OCI-LY7 (cell line): ENCODE measurements at regions not wholly inside any gene's neighbourhood (a gene's known extent, or its start where the extent isn't known, plus 50 kb on each side); places are given as distances from the start of the nearest gene placed in this dataset.

Source experiments
- BruUV-seq: library from RNA; stranded (reverse); fragments of 400-500 nt; replicated peaks from 2 replicates; lab custom pipeline; 2021; lab: Mats Ljungman, UMichigan
- CTCF ChIA-PET: fragments of 300-600 bp; sonication (Branson Sonifier 250); formaldehyde crosslinking; loops from one replicate; lab custom pipeline; 2022; ENCODE audit warnings: antibody characterized with exemption; ENCODE audit not compliant: unreplicated experiment; lab: Charles Lee
- POLR2A ChIA-PET: fragments of 300-600 bp; sonication (Branson Sonifier 250); formaldehyde crosslinking; loops from one replicate; lab custom pipeline; 2022; ENCODE audit warnings: antibody characterized with exemption; lab: Charles Lee
- DNase-seq: peaks from one replicate; pipeline ENCODE4 v3.0.0-alpha.2; 2015; ENCODE audit warnings: low spot score
- H2AFZ ChIP-seq: fragments of 200-600 bp; sonication (generic), shearing (Covaris generic); 2 replicates; pipeline ENCODE4 v1.6.1; 2014; ENCODE audit warnings: mild to moderate bottlenecking, antibody characterized with exemption, low read length, moderate library complexity
- H3K27ac ChIP-seq: fragments of 200-600 bp; sonication (generic); 2 replicates; pipeline ENCODE4 v1.5.1; 2014; ENCODE audit warnings: mixed run types, low read depth, mild to moderate bottlenecking, moderate library complexity, low read length, inconsistent platforms; ENCODE audit not compliant: poor library complexity, severe bottlenecking
- H3K36me3 ChIP-seq: fragments of 200-600 bp; sonication (generic); 2 replicates; pipeline ENCODE4 v1.6.1; 2014; ENCODE audit warnings: mild to moderate bottlenecking, antibody characterized with exemption, low read length, moderate library complexity, mixed read lengths; ENCODE audit not compliant: insufficient read depth
- H3K4me1 ChIP-seq: fragments of 200-600 bp; sonication (generic); 2 replicates; pipeline ENCODE4 v1.5.1; 2014; ENCODE audit warnings: mild to moderate bottlenecking, low read length; ENCODE audit not compliant: insufficient read depth, poor library complexity, severe bottlenecking
- H3K4me2 ChIP-seq: fragments of 200-600 bp; sonication (generic); 2 replicates; pipeline ENCODE4 v1.6.1; 2014; ENCODE audit warnings: mild to moderate bottlenecking, low read length
- H3K4me3 ChIP-seq: fragments of 200-600 bp; sonication (generic); 2 replicates; pipeline ENCODE4 v1.5.1; 2014; ENCODE audit warnings: mild to moderate bottlenecking, low read depth, low read length; ENCODE audit not compliant: poor library complexity, severe bottlenecking
- H3K79me2 ChIP-seq: fragments of 200-600 bp; sonication (generic); 2 replicates; pipeline ENCODE4 v1.6.1; 2016; ENCODE audit warnings: low read depth, mild to moderate bottlenecking, low read length, moderate library complexity, mixed read lengths; ENCODE audit not compliant: insufficient read depth
- H3K9me2 ChIP-seq: fragments of 200-600 bp; sonication (generic); 2 replicates; pipeline ENCODE4 v1.6.1; 2016; ENCODE audit warnings: mild to moderate bottlenecking, low read length, mixed read lengths; ENCODE audit not compliant: insufficient read depth
- H3K9me3 ChIP-seq: fragments of 200-600 bp; sonication (generic); 2 replicates; pipeline ENCODE4 v1.6.1; 2014; ENCODE audit warnings: mild to moderate bottlenecking, mixed run types, low read length, mixed read lengths
- H4K20me1 ChIP-seq: fragments of 200-600 bp; sonication (generic); 2 replicates; pipeline ENCODE4 v1.6.1; 2014; ENCODE audit warnings: mild to moderate bottlenecking, antibody characterized with exemption, low read length, moderate library complexity, mixed read lengths; ENCODE audit not compliant: insufficient read depth
- CTCF ChIP-seq: fragments of 200-600 bp; sonication (generic); conservative IDR thresholded peaks from 2 replicates; pipeline ENCODE4 v1.5.1; 2014; ENCODE audit warnings: mild to moderate bottlenecking, antibody characterized with exemption, low read length, moderate library complexity, mixed read lengths
- EZH2phosphoT487 ChIP-seq: fragments of 200-600 bp; sonication (generic); IDR thresholded peaks from 2 replicates; pipeline ENCODE4 v1.6.1; 2018; ENCODE audit warnings: low read depth, borderline replicate concordance, mild to moderate bottlenecking, mixed run types, antibody characterized with exemption, low read length, moderate library complexity, mixed read lengths
- intact Hi-C: fragments of 100-400 bp; cut with micrococcal nuclease; formaldehyde crosslinking; loops from one replicate; pipeline ENCODE4 v1.10.0; 2022; ENCODE audit not compliant: unreplicated experiment

- POLR2A ChIA-PET: no interaction called here
- H3K9me3 ChIP-seq: peaks cover 31% of the 10 kb centered on the region
- TF ChIP-seq EZH2phosphoT487 (no peak), CTCF (no peak)
- intact Hi-C loops: no loop called here
- H3K27ac ChIP-seq: no peak overlapping the region
- no peak overlapping the region for H3K4me3 ChIP-seq
- no peaks in the 10 kb centered on the region for H3K79me2 ChIP-seq
- H3K4me2 ChIP-seq: no peak overlapping the region
- no peak for DNase-seq
- CTCF ChIA-PET: no interaction called here
- H2AFZ ChIP-seq: no peak overlapping the region
- BruUV-seq: no TSS peak
- H3K4me1 ChIP-seq: peaks cover 14% of the 10 kb centered on the region
- peaks cover 2% of the 10 kb centered on the region; the same call in 1 of the 2 replicates for H3K36me3 ChIP-seq
- no peaks in the 10 kb centered on the region for H4K20me1 ChIP-seq
- H3K9me2 ChIP-seq: no peaks in the 10 kb centered on the region
These were observed 469.6 kb upstream of the ID2 start for GRCh38 chr2:8212239-8212638.

- ChIA-PET CTCF (no interaction called here), POLR2A (interaction anchor here (0.8 to 1.0 kb wide), 3 partner anchors 10 to 429 kb away, joined by 3 read pairs; no protein-coding TSS in a partner anchor)
- no TSS peak for BruUV-seq
- no peaks in the 10 kb centered on the region for H3K79me2 ChIP-seq
- H3K4me1 ChIP-seq: peaks cover 14% of the 10 kb centered on the region
- intact Hi-C loops: no loop called here
- peaks cover 14% of the 10 kb centered on the region; the same call in 1 of the 2 replicates for H3K9me3 ChIP-seq
- TF ChIP-seq EZH2phosphoT487 (no peak), CTCF (no peak)
- no peak overlapping the region for H3K4me2 ChIP-seq
- no peaks in the 10 kb centered on the region for H4K20me1 ChIP-seq
- no peak for DNase-seq
- no peak overlapping the region for H2AFZ ChIP-seq
- no peaks in the 10 kb centered on the region for H3K9me2 ChIP-seq
- H3K27ac ChIP-seq: no peak overlapping the region
- H3K36me3 ChIP-seq: no peaks in the 10 kb centered on the region; the same call in 1 of the 2 replicates
- no peak overlapping the region for H3K4me3 ChIP-seq
These were observed 467.7 kb upstream of the ID2 start for GRCh38 chr2:8214036-8214615.

GRCh38 chr2:8215159-8215863 lies 466.5 kb upstream of the ID2 start:
- H3K27ac ChIP-seq: no peak overlapping the region
- peaks cover 14% of the 10 kb centered on the region for H3K4me1 ChIP-seq
- H3K9me3 ChIP-seq: 0 out of 2 replicates have a peak, but pooled peaks cover 2% of the 10 kb centered on the region
- H2AFZ ChIP-seq: peak overlapping the region; percentile 30; the same call in 1 of the 2 replicates
- intact Hi-C loops: no loop called here
- DNase-seq: no peak
- H3K36me3 ChIP-seq: no peaks in the 10 kb centered on the region
- no peaks in the 10 kb centered on the region for H4K20me1 ChIP-seq
- peak overlapping the region; percentile 30; the same call in 1 of the 2 replicates for H3K4me2 ChIP-seq
- TF ChIP-seq EZH2phosphoT487 (no peak), CTCF (no peak)
- H3K79me2 ChIP-seq: no peaks in the 10 kb centered on the region
- H3K9me2 ChIP-seq: no peaks in the 10 kb centered on the region
- POLR2A ChIA-PET: interaction anchor here (0.7 kb wide), 1 partner anchor 54 kb away, joined by 3 read pairs; no protein-coding TSS in a partner anchor
- no TSS peak for BruUV-seq
- H3K4me3 ChIP-seq: no peak overlapping the region
- CTCF ChIA-PET: no interaction called here
